ENCODE measurements at regions not wholly inside any gene's neighbourhood (a gene's known extent, or its start where the extent isn't known, plus 50 kb on each side); places are given as distances from the start of the nearest gene placed in this dataset.

DNA sequence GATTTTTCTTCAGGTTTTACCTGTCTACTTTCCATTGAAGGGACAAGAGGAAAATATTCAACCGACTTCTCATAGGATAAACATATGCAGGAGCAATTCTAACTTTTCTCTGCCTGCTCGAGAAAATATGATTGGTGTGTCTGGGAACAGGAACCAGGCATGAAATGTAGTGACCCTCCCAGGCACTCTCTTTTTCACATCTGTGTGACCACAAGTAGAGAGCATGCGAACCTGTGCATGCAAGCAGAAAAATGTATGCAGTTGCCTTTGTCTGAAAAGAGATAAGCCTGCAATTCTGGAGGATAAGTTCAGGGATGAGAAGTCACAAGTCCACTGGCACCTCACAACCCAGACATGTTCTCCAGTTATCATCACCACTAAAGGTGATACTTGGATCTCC lies 583.5 kb upstream of the FAT3 start:
- Histone ChIP-seq H3K27me3 (ENCODE audit: insufficient read depth, poor library complexity, severe bottlenecking) (no peaks in the 10 kb centered on the region), H3K27ac (replicated peaks) (no peak overlapping the region), H3K4me3 (replicated peaks; ENCODE audit: insufficient read depth, low read length) (no peak overlapping the region)
- TF ChIP-seq POLR2AphosphoS5 (IDR thresholded peaks at IDR 0.05; ENCODE audit: low read depth) (no peak), SPI1 (IDR thresholded peaks at IDR 0.05; ENCODE audit: borderline replicate concordance, low read depth) (no peak), GABPA (IDR thresholded peaks at IDR 0.05; ENCODE audit: low read depth) (no peak)
- TF ChIP-seq, protein P1, sequence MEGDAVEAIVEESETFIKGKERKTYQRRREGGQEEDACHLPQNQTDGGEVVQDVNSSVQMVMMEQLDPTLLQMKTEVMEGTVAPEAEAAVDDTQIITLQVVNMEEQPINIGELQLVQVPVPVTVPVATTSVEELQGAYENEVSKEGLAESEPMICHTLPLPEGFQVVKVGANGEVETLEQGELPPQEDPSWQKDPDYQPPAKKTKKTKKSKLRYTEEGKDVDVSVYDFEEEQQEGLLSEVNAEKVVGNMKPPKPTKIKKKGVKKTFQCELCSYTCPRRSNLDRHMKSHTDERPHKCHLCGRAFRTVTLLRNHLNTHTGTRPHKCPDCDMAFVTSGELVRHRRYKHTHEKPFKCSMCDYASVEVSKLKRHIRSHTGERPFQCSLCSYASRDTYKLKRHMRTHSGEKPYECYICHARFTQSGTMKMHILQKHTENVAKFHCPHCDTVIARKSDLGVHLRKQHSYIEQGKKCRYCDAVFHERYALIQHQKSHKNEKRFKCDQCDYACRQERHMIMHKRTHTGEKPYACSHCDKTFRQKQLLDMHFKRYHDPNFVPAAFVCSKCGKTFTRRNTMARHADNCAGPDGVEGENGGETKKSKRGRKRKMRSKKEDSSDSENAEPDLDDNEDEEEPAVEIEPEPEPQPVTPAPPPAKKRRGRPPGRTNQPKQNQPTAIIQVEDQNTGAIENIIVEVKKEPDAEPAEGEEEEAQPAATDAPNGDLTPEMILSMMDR (IDR thresholded peaks at IDR 0.05; ENCODE audit: insufficient read depth, low read length), result no peak
- TF ChIP-seq, protein P2, sequence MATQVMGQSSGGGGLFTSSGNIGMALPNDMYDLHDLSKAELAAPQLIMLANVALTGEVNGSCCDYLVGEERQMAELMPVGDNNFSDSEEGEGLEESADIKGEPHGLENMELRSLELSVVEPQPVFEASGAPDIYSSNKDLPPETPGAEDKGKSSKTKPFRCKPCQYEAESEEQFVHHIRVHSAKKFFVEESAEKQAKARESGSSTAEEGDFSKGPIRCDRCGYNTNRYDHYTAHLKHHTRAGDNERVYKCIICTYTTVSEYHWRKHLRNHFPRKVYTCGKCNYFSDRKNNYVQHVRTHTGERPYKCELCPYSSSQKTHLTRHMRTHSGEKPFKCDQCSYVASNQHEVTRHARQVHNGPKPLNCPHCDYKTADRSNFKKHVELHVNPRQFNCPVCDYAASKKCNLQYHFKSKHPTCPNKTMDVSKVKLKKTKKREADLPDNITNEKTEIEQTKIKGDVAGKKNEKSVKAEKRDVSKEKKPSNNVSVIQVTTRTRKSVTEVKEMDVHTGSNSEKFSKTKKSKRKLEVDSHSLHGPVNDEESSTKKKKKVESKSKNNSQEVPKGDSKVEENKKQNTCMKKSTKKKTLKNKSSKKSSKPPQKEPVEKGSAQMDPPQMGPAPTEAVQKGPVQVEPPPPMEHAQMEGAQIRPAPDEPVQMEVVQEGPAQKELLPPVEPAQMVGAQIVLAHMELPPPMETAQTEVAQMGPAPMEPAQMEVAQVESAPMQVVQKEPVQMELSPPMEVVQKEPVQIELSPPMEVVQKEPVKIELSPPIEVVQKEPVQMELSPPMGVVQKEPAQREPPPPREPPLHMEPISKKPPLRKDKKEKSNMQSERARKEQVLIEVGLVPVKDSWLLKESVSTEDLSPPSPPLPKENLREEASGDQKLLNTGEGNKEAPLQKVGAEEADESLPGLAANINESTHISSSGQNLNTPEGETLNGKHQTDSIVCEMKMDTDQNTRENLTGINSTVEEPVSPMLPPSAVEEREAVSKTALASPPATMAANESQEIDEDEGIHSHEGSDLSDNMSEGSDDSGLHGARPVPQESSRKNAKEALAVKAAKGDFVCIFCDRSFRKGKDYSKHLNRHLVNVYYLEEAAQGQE (IDR thresholded peaks at IDR 0.05; ENCODE audit: insufficient replicate concordance, low read depth), result no peak
- DNase-seq (ENCODE audit: low read depth in 1 of 2, low spot score in 1 of 2), result no peak

DNA sequence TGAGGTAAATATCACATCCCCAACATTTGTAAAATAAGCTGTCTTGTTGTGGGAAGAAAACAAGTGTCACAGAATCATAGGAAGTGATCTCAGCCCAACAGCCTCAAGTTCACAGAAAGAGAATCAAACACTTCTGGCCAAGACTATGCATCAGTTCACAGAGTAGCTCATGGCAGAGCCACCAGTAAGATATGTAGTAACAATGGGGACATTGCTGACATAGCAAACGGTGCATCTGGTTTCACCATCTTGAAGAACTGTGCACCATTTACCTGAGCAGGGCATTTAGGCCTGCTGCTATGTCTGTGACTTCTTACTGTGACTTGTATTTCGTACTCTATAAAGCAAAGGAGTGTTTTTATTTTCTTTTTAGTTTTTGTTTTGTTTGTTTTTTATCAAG lies 585.3 kb upstream of the FAT3 start:
- TF ChIP-seq GABPA (IDR thresholded peaks at IDR 0.05; ENCODE audit: low read depth) (no peak), SPI1 (IDR thresholded peaks at IDR 0.05; ENCODE audit: borderline replicate concordance, low read depth) (no peak), POLR2AphosphoS5 (IDR thresholded peaks at IDR 0.05; ENCODE audit: low read depth) (no peak)
- TF ChIP-seq, protein P1 (IDR thresholded peaks at IDR 0.05; ENCODE audit: insufficient read depth, low read length), result no peak
- TF ChIP-seq, protein P2 (IDR thresholded peaks at IDR 0.05; ENCODE audit: insufficient replicate concordance, low read depth), result no peak
- DNase-seq (ENCODE audit: low read depth in 1 of 2, low spot score in 1 of 2), result no peak
- Histone ChIP-seq H3K27ac (replicated peaks) (no peak overlapping the region), H3K4me3 (replicated peaks; ENCODE audit: insufficient read depth, low read length) (no peak overlapping the region), H3K27me3 (ENCODE audit: insufficient read depth, poor library complexity, severe bottlenecking) (no peaks in the 10 kb centered on the region)

DNA sequence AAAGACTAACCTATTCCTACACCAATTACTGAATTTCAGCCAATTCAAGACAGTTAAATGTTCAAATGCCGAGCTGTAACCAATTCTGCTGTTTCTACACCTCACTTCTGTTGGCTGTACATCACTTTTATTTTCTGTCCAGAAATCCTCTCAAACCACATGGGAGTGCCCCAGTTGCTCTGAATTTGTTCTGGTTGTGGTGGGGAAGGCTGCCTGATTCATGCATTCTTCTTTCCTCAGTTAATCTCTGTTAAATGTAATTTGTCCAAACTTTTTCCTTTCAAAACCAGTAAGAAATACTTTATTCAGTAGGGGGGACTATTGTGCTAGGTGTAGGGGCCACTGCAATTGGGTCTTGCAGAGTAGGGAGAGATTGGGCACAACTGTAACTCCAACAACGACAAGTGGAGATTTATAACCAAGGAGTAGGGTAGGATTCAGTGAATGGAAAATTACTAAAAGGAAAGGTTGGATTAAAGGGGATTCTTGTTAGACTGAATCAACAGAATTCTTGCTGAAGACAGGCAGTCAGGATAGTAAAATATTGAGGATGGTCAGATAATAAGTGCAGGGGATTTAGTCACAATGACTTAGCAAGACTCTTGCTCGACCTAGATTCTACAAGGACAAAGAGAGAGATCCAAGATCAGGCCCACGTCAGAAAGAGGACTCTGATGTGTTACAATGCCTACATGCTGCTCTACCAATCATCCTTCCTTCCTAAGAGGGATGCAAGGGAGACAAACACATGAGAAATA lies 593.5 kb upstream of the FAT3 start:
- Histone ChIP-seq H3K27ac (replicated peaks) (no peak overlapping the region), H3K4me3 (replicated peaks; ENCODE audit: insufficient read depth, low read length) (no peak overlapping the region), H3K27me3 (ENCODE audit: insufficient read depth, poor library complexity, severe bottlenecking) (no peaks in the 10 kb centered on the region)
- TF ChIP-seq, protein P1 (IDR thresholded peaks at IDR 0.05; ENCODE audit: insufficient read depth, low read length), result no peak
- TF ChIP-seq SPI1 (IDR thresholded peaks at IDR 0.05; ENCODE audit: borderline replicate concordance, low read depth), result no peak
- DNase-seq (ENCODE audit: low read depth in 1 of 2, low spot score in 1 of 2), result no peak

DNA sequence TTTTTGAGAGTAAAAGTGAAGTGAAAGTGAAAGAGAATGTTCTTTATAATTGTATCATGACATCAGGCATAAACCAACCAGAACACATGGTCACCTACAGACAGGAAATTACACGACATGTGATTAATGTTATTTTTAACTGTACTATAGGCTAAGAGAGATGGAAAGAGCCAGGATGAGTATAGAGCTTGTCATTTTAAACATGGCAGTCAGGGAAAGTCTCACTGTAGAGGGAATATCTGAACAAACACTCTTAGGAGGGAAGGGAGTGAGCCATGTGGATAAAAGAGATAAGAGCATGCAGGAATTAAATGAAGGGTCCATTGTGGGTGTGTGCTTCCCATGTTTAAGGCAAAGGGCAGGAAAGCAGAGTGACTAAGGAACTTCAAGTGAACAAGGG lies 599.1 kb upstream of the FAT3 start:
- no peak overlapping the region for H3K27ac ChIP-seq (replicated peaks)
- no peak overlapping the region for H3K4me3 ChIP-seq (replicated peaks; ENCODE audit: insufficient read depth, low read length)
- H3K27me3 ChIP-seq (ENCODE audit: insufficient read depth, poor library complexity, severe bottlenecking), result no peaks in the 10 kb centered on the region
- no peak for DNase-seq (ENCODE audit: low read depth in 1 of 2, low spot score in 1 of 2)
- TF ChIP-seq, protein P1 (IDR thresholded peaks at IDR 0.05; ENCODE audit: insufficient read depth, low read length), result no peak
- TF ChIP-seq, protein P2 (IDR thresholded peaks at IDR 0.05; ENCODE audit: insufficient replicate concordance, low read depth), result no peak
- no peak for TF ChIP-seq SPI1 (IDR thresholded peaks at IDR 0.05; ENCODE audit: borderline replicate concordance, low read depth)
- no peak for TF ChIP-seq GABPA (IDR thresholded peaks at IDR 0.05; ENCODE audit: low read depth)
- TF ChIP-seq POLR2AphosphoS5 (IDR thresholded peaks at IDR 0.05; ENCODE audit: low read depth), result no peak
